ENCODE measurements at regions not wholly inside any gene's neighbourhood (a gene's known extent, or its start where the extent isn't known, plus 50 kb on each side); places are given as distances from the start of the nearest gene placed in this dataset.

GRCh38 chr2:239864247-239865058, 160.7 kb downstream of the NDUFA10 start:
- Histone ChIP-seq H3K27ac (no peak overlapping the region), H3K27me3 (no peaks in the 10 kb centered on the region), H3K4me1 (no peaks in the 10 kb centered on the region), H3K36me3 (no peaks in the 10 kb centered on the region), H3K4me3 (no peak overlapping the region), H3K9me3 (no peaks in the 10 kb centered on the region)
- peak in 1 of 3 donors; percentile 42 for DNase-seq
- no peak for TF ChIP-seq CTCF (IDR thresholded peaks at IDR 0.05)
- TF ChIP-seq POLR2A (IDR thresholded peaks at IDR 0.05), result no peak

GRCh38 chr2:239862613-239863012, 162.5 kb downstream of the NDUFA10 start:
- Histone ChIP-seq H3K36me3 (no peaks in the 10 kb centered on the region), H3K27ac (no peak overlapping the region), H3K9me3 (no peaks in the 10 kb centered on the region), H3K4me1 (no peaks in the 10 kb centered on the region), H3K4me3 (no peak overlapping the region), H3K27me3 (no peaks in the 10 kb centered on the region)
- DNase-seq, result peak in 1 of 3 donors; percentile 9
- TF ChIP-seq CTCF (IDR thresholded peaks at IDR 0.05) (no peak), POLR2A (IDR thresholded peaks at IDR 0.05) (no peak)

- H3K36me3 ChIP-seq, result no peaks in the 10 kb centered on the region
- no peak for TF ChIP-seq CTCF (IDR thresholded peaks at IDR 0.05)
- TF ChIP-seq POLR2A (IDR thresholded peaks at IDR 0.05), result no peak
- no peak overlapping the region for H3K27ac ChIP-seq
- H3K4me3 ChIP-seq, result no peak overlapping the region
- no peaks in the 10 kb centered on the region for H3K4me1 ChIP-seq
- no peak for DNase-seq
- H3K27me3 ChIP-seq, result no peaks in the 10 kb centered on the region
- H3K9me3 ChIP-seq, result no peaks in the 10 kb centered on the region
Observed at GRCh38 chr2:239858179-239858578, 167.0 kb downstream of the NDUFA10 start.

GRCh38 chr2:239857591-239857990, 167.6 kb downstream of the NDUFA10 start:
- Histone ChIP-seq H3K27ac (no peak overlapping the region), H3K36me3 (no peaks in the 10 kb centered on the region), H3K9me3 (no peaks in the 10 kb centered on the region)

GRCh38 chr2:239856620-239857285, 168.4 kb downstream of the NDUFA10 start:
- Histone ChIP-seq H3K4me3 (no peak overlapping the region), H3K4me1 (no peaks in the 10 kb centered on the region), H3K9me3 (no peaks in the 10 kb centered on the region), H3K36me3 (no peaks in the 10 kb centered on the region), H3K27me3 (no peaks in the 10 kb centered on the region), H3K27ac (no peak overlapping the region)
- DNase-seq, result peak in 1 of 3 donors; percentile 21
- TF ChIP-seq CTCF (IDR thresholded peaks at IDR 0.05) (no peak), POLR2A (IDR thresholded peaks at IDR 0.05) (no peak)

More at GRCh38 chr2:239857591-239857990, 167.6 kb downstream of the NDUFA10 start:
- DNase-seq, result peak in 1 of 3 donors; percentile 15
- Histone ChIP-seq H3K27me3 (no peaks in the 10 kb centered on the region), H3K4me1 (no peaks in the 10 kb centered on the region), H3K4me3 (no peak overlapping the region)
- TF ChIP-seq CTCF (IDR thresholded peaks at IDR 0.05) (no peak), POLR2A (IDR thresholded peaks at IDR 0.05) (no peak)
